Breast epithelium (tissue), 3 donors: ENCODE measurements at regions not wholly inside any gene's neighbourhood (a gene's known extent, or its start where the extent isn't known, plus 50 kb on each side); places are given as distances from the start of the nearest gene placed in this dataset.

Experiments
- POLR2A ChIP-seq: fragments of 450-650 bp; IDR thresholded peaks from one replicate; pipeline ENCODE4 v1.6.1; 2016; ENCODE audit warnings: antibody characterized with exemption, mild to moderate bottlenecking, moderate library complexity
- POLR2AphosphoS5 ChIP-seq, 3 donors: sonication (generic); formaldehyde crosslinking; IDR thresholded peaks; one replicate each; pipeline ENCODE4 v1.6.1; 2017; ENCODE audit warnings: antibody characterized with exemption in 3 of 3
- TF ChIP-seq, protein P1 (sequence below), 3 donors: fragments of 450-650 bp; IDR thresholded peaks; one replicate each; pipeline ENCODE4 v1.5.1; 2016 to 2017; ENCODE audit warnings: antibody characterized with exemption in 3 of 3, mild to moderate bottlenecking in 3 of 3, moderate library complexity in 3 of 3

DNA sequence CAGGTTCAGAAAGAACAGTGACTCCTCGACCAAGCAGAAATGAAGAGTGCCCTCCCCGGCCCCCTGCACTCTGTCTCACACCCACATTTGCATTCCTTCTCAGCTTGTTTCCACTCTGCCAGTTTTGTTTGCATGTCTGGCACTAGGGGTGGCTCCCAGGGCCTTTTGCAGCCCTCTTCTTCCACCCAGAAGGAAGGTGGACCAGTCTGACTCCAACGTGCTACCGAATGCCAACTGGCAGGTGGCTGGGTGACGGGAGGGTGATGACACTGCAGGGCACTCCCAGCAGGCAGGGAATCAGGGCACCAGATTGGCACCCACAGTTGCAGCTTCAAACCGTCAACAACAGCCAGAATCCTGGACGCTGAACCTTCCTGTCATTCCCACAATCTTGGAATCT lies 371.1 kb downstream of the TXNL1 start:
- no peak for TF ChIP-seq POLR2A
- TF ChIP-seq, protein P1, sequence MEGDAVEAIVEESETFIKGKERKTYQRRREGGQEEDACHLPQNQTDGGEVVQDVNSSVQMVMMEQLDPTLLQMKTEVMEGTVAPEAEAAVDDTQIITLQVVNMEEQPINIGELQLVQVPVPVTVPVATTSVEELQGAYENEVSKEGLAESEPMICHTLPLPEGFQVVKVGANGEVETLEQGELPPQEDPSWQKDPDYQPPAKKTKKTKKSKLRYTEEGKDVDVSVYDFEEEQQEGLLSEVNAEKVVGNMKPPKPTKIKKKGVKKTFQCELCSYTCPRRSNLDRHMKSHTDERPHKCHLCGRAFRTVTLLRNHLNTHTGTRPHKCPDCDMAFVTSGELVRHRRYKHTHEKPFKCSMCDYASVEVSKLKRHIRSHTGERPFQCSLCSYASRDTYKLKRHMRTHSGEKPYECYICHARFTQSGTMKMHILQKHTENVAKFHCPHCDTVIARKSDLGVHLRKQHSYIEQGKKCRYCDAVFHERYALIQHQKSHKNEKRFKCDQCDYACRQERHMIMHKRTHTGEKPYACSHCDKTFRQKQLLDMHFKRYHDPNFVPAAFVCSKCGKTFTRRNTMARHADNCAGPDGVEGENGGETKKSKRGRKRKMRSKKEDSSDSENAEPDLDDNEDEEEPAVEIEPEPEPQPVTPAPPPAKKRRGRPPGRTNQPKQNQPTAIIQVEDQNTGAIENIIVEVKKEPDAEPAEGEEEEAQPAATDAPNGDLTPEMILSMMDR (IDR thresholded peaks at IDR 0.05): no peak
- TF ChIP-seq POLR2AphosphoS5 (IDR thresholded peaks at IDR 0.05): no peak
